GM12891 (cell line): ENCODE measurements at regions not wholly inside any gene's neighbourhood (a gene's known extent, or its start where the extent isn't known, plus 50 kb on each side); places are given as distances from the start of the nearest gene placed in this dataset.

Experiments used
- POLR2A ChIP-seq: IDR thresholded peaks from 2 replicates; pipeline ENCODE4 v1.6.1; 2011; ENCODE audit warnings: low read depth, low read length, control low read depth
- POLR2AphosphoS5 ChIP-seq: IDR thresholded peaks from 2 replicates; pipeline ENCODE4 v1.6.1; 2011; ENCODE audit warnings: low read depth, low read length, control low read depth

DNA sequence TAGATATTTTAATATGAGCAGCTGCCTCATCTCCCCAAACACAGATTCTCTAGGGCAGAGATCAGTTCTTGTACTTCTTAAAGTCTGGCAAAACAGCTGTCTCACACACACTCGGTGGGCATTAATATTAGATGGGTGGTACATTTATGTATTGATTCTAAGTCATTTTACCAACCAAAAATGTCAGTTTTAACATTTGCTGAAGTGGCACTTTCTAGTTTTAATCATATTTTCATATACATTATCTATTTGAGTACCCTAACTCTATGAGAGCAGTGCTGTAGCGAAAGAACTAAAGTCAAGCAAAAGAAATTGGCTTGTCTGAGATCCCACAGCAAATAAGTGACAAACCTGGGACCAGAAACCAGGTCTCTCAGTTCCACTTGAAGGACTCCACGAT lies 134.5 kb upstream of the SPRY1 start:
- TF ChIP-seq POLR2A (no peak), POLR2AphosphoS5 (no peak)
